GM13976 (cell line): ENCODE measurements at regions not wholly inside any gene's neighbourhood (a gene's known extent, or its start where the extent isn't known, plus 50 kb on each side); places are given as distances from the start of the nearest gene placed in this dataset.
"Not testable (repeated sequence)": the region's sequence is repeated elsewhere in the genome, so short reads cannot be mapped to it uniquely, and the experiment has no call there.

Experiments
- DNase-seq: peaks from one replicate; pipeline ENCODE4 v3.0.0; 2012; ENCODE audit warnings: low spot score
- in situ Hi-C: fragments of 300-500 bp; cut with MboI; formaldehyde crosslinking; loops from one replicate; pipeline ENCODE4 v1.12.0; 2022; ENCODE audit warnings: low sequenced_read_pairs, mixed read lengths, inconsistent platforms; ENCODE audit not compliant: unreplicated experiment
- TF ChIP-seq, protein P1 (sequence below): IDR thresholded peaks from 2 replicates; pipeline ENCODE4 v1.5.1; 2012; ENCODE audit warnings: borderline replicate concordance, mild to moderate bottlenecking; ENCODE audit not compliant: insufficient read depth; ENCODE audit errors: extremely low read depth, missing control alignments, control extremely low read depth

GRCh38 chr9:87036506-87036905 lies 89.2 kb upstream of the GAS1 start:
- no peak for DNase-seq
- in situ Hi-C loops = no loop called here
- TF ChIP-seq, protein P1, sequence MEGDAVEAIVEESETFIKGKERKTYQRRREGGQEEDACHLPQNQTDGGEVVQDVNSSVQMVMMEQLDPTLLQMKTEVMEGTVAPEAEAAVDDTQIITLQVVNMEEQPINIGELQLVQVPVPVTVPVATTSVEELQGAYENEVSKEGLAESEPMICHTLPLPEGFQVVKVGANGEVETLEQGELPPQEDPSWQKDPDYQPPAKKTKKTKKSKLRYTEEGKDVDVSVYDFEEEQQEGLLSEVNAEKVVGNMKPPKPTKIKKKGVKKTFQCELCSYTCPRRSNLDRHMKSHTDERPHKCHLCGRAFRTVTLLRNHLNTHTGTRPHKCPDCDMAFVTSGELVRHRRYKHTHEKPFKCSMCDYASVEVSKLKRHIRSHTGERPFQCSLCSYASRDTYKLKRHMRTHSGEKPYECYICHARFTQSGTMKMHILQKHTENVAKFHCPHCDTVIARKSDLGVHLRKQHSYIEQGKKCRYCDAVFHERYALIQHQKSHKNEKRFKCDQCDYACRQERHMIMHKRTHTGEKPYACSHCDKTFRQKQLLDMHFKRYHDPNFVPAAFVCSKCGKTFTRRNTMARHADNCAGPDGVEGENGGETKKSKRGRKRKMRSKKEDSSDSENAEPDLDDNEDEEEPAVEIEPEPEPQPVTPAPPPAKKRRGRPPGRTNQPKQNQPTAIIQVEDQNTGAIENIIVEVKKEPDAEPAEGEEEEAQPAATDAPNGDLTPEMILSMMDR = no peak

- no peak for DNase-seq
- TF ChIP-seq, protein P1 = no peak
- in situ Hi-C loops = no loop called here
These were observed 92.6 kb upstream of the GAS1 start for GRCh38 chr9:87039809-87040392.

DNA sequence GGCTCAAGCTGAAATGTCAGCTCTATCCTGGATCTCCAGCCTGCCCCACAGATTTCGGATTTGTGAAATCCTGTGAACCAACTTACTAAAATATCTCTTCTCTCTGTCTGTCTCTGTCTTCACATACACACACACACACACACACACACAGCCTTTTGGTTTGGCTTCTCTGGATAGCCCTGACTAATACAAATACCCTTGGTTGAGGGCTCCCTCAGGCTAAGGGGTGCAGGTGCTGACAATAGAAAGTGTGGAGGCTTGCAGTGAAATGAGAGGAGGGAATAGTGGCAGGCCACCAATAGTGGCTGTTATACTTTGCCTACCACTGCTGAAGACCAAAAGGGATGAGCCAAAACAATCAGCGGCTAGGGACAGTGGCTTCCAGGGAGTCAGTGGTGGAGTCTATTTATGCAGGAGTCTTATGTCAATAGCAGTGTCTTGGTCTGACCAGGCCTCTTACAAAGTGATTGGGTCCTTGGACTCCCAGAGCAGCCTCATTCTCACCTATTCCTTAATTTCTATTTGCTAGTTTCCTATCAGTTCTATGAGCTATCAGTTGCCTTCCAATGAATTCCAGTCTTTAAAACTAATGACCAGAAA lies 93.2 kb upstream of the GAS1 start:
- DNase-seq = no peak
- in situ Hi-C loops = no loop called here

DNA sequence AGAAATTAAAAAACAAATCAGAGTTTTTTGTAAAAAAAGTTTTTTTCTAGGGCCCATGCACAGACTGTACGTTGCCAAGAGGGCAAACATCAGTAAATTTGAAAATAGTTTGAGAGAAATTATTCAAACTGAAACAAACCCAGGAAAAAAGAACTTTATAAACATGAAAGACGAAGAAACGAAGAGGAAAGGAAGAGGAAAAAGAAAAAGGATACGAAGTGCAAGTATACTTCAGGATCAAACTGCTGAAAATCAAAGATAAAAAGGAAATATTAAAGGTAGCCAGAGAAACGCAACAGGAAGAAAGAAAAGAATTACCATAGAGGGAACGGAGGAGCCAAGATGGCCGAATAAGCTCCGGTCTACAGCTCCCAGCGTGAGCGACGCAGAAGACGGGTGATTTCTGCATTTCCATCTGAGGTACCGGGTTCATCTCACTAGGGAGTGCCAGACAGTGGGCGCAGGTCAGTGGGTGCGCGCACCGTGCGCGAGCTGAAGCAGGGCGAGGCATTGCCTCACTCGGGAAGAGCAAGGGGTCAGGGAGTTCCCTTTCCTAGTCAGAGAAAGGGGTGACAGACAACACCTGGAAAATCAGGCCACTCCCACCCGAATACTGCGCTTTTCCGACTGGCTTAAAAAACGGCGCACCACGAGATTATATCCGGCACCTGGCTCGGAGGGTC lies 94.4 kb upstream of the GAS1 start:
- DNase-seq, in situ Hi-C loops: not testable (repeated sequence)

More for the DNA sequence above, 93.2 kb upstream of the GAS1 start:
- TF ChIP-seq, protein P1 = no peak

GRCh38 chr9:87049929-87050608 lies 102.8 kb upstream of the GAS1 start:
- in situ Hi-C loops, DNase-seq: not testable (repeated sequence)

DNA sequence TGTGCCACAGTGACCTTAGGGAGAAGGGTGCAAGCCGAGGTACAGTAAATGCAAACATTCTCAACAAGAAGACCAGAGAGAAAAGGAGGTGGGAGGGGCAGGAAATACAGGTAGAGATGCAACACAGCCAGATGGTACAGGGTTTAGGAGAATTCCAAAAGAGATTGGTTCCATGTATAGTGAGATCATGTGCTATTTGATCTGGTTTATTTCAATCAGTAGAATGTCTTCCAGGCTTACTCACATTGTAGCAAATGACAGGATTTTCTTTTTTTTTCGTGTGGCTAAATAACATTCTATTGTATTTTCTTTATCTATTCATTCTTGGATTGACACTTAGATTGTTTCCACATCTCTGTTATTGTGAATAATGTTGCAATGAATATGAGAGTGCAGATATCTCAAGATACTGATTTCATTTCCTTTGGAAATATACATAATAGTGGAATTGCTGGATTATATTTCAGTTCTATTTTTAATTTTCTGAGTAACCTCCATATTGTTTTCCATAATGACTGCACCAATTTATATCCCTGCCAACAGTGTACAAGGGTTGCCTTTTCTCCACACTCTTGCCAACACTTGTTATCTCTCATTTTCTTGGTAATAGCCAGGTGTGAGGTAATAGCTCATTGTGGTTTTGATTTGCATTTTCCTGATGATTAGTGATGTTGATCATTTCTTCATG lies 107.8 kb upstream of the GAS1 start:
- in situ Hi-C loops = no loop called here
- TF ChIP-seq, protein P1 = no peak

DNA sequence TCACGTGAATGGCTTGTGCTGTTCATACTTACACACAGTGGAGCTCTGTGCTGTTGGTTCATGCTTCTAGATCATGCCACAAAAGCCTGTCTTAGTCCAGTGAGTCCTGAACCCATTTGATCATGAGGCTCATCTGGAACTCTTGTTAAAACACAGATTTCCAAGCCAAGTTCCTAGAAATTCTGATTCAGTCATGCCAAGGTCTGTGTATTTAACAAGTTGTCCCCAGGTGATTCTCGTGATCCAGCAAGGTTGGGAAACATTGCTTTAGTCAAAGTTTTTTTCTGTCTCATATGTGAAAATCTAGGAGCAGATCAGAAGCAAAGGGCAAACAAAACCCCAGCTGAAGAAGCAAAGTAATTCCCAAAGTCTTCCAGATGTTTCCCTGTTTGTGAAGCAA lies 112.5 kb upstream of the GAS1 start:
- in situ Hi-C loops = no loop called here
- TF ChIP-seq, protein P1 = no peak
- DNase-seq = no peak

More for the DNA sequence above, 107.8 kb upstream of the GAS1 start:
- DNase-seq = no peak
